NCI-H146 treated with DMSO at 0.1 percent for 48 hours (cell line): ENCODE measurements at regions not wholly inside any gene's neighbourhood (a gene's known extent, or its start where the extent isn't known, plus 50 kb on each side); places are given as distances from the start of the nearest gene placed in this dataset.
"Not testable (repeated sequence)": the region's sequence is repeated elsewhere in the genome, so short reads cannot be mapped to it uniquely, and the experiment has no call there.

Experiments
- DNase-seq: peaks from one replicate; lab custom pipeline; 2025; ENCODE audit not compliant: unreplicated experiment; lab: John Stamatoyannopoulos, UW

DNA sequence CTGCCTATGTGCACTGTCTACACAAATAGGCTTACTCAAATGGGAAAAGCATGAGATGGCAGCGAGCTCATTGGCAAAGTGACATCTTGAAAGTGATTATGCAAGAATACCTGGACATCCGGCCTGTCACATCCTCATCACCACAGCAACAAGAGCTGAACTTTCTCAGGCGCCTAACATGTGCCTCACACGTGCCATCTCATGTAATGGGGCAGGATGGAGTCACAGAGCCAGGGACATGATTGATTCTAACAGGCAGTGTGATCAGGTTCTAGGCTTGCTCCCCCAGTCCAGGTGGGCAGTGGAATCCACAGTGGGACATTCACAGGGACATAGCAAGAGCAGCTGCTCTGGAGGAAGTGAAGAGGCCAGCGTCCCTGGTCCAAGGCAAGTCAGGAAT is 192.3 kb upstream of the SSTR4 start:
- DNase-seq: no peak

DNA sequence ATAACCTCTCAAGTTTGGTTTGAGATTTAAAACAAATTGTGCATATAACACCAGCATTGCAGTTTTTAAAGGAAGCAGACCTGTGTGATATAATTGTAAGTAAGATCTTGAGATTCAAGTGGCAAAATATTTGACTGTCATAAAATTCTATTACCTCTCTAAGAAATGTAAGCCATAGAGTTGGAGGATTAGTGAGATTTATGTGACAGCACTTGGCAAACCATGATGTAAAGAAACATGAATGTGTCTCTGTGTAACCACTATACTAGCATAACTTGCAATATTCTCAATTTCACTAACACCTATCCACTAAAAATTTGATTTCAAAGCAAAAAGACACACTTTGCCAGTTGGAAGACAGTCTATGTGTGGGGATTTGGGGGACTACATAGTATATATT is 190.2 kb upstream of the SSTR4 start:
- no peak for DNase-seq

DNA sequence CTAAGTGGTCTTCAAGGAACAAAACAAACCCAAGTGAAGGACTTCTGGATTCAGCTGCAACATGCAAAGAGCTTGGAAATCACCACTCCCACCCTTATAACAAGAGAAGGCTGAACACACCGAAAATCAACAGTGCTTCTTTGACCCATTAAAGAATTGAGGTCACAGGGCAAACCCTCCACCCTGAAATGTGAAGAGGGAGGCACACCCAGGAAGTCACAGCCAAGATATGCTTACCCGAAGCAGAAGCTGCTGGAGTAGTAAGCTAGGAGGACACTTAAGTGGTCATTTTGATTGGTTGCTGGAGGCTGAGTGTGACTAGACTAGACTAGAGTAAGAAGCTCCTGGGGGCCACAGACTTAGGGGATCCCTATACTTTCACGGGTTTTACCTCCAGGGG is 188.2 kb upstream of the SSTR4 start:
- DNase-seq: no peak

DNA sequence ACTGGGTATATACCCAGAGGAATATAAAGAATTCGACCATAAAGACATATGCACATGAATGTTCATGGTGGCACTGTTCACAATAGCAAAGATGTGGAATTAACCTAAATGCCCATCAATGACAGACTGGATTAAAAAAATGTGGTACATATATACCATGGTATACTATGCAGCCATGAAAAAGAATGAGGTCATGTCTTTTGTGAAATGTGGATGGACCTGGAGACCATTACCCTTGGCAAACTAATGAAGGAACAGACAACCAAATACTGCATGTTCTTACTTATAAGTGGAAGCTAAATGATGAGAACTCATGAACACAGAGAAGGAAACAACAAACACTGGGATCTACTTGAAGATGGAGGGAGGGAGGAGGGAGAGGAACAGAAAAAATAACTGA is 186.7 kb upstream of the SSTR4 start:
- DNase-seq: no peak

DNA sequence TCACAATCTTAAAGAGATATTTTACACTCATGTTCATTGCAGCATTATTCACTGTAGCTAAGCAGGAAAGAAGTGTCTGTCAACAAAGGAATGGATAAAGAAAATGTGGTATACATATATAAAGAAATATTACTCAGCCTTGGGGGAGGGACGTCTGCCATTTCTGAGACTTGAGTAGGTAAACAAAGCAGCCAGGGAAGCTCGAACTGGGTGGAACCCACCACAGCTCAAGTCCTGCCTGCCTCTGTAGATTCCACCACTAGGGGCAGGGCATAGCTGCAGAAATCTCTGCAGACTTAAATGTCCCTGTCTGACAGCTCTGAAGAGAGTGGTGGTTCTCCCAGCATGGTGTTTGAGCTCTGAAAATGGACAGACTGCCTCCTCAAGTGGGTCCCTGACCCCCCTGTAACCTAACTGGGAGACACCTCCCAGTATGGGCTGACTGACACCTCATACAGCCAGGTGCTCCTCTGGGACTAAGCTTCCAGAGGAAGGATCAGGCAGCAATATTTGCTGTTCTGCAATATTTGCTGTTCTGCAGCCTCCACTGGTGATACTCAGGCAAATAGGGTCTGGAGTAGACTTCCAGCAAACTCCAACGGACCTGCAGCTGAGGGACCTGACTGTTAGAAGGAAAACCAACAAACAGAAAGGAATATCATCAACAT is 183.3 kb upstream of the SSTR4 start:
- DNase-seq: not testable (repeated sequence)

DNA sequence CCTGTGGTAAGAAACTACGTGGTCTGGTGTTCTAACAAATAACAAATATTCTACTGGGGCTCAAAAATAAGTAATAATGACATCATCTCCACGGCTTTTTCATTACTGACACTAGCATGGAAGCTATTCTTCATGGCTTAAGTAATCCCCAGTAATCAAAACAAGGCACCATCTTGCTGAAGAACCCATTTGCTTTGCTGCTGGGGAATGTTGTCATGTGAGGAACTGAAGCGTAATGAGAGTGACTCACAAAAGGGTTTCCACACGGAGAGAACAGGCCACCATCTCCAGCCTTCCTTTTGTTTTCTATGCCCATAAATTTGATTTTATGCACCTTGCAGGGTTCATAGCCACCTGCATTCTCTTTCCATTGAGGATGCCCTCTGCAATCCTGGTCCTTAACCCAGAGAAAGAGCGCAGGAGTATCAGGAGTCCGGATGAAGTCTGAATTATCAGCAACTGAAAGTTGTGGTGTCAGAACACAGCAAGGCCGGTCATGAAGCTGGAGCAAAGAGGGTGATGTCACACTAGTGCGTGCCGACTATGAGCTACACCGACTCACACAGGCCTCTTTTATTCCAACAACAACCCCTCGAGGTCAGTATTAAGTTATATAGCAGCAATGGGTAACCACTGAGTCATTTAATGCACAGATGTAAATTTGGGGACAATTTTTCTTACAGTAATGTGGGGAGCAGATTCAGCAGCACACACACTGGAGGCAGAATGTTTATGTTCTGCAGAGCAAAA is 173.7 kb upstream of the SSTR4 start:
- no peak for DNase-seq

DNA sequence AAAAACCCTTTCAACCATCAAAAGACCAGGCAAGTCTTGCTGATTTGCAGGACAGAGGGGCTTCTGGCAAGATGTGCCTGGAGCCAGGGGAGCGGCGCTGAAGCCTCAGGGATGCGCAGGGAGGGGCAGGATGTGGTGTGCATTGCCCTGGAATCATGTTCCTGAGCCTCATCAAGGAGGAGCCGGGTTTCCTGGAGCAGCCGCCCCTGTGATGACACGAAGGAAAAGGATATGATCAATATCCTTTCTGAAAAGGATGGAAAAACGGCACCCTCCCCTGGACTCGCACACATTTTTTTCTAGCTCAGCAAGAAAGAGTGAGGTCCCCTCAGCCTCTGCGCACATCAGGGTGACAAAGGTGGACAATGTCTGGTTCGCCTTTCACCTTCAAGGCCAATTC is 173.1 kb upstream of the SSTR4 start:
- DNase-seq: no peak

DNA sequence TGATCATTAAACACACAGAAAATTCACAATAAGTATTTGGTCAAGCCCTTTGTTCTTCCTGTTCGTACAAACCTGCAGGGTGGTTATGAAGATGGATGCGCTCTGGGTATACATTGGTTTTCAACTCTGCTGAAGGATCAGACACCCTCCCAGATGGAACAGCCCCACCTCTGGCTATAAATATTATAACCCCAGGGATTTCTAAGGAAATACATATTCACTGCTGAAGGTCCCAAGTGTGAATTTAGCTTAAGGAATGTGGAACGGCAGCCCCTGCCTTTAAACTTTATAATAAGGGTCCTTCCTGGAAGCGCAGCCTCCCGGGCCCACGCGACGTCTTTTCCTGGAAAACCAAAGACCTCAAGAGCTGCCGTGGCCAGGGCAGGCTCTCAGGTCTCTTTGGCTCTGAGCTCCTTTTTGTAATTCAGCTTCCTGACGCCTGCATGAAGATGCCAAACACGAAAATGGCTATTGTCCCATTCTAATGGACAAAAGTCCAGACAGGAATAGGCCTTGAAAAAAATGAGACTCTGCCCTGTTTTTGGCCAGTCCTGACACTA is 172.4 kb upstream of the SSTR4 start:
- no peak for DNase-seq

DNA sequence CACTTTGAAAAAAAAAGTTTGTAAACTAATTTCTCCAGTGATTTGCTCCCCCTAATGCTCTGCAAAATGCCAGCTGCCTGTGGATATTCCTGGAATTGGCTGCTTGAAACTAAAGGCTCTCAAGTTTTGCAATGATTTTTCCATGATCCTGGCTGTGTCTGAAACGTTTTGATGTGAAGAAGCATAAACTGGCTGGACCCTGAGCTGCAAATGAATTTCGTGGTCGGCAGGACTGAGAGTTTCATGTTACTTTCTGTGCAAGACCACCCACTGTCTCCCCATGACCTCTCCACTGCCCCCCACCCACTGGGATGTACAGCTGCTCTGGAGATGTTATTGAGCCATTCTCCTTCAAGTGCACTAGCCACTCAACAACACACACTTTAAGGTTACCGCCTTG is 171.3 kb upstream of the SSTR4 start:
- DNase-seq: no peak

DNA sequence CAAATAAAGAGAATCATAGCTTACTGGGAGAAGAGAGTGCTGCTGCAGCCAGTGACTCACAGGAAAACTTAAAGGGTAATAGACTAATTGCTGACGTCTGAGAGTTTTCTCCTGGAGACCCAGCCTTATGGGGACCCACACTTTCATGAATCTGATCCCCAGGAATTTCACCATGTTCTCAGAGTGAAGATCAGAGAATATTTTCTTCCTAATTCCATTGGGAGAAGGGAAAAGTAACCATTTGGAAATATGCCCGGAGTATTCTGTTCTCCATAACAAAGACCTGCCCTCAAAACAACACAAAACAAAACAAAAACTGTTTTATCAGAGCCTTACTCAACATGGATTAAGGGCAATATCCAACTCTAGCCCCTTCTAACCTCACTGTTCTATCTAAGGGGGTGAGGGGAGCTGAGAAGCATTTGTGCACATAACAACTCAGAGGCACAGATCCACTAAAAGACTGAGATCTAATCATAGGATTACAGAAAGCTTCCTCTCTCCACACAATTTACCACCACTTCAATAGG is 168.2 kb upstream of the SSTR4 start:
- no peak for DNase-seq

DNA sequence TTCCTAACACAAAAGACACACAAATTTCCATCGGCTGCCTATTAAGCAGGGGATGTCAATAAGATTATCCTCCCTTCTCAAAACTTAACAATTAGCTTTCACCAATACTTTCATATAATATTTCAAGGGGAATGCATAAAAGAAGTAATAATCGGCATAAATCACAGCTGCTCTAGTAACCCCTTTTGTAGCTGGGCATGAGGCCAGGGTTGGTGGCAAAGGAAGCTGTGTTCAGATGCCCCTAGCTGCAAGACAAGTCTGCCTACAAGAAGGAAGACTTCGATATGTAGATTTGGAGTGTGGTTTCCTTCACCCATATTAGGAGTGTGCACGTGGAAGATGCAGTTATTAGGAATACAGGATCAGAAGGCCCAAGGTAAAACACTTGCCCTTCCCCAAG is 156.9 kb upstream of the SSTR4 start:
- DNase-seq: no peak

DNA sequence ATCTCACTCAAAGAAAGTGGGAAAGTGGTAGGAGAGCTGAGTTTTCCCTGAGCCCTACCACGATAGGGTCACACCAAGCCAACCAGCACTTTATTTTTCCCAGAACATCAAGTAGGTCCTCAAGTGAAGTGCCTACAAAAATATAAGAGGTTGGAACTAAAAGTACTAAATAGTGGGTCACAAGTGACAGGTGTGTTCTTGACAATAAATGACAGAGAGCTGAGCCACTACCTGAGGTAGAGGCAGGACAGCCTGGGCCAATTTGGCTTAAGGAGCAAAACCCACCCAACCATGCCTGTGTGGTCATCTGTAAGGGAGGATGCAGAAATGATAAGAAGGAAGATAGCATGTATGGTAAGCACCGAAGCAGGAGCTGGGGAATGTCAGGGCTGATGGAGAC is 154.8 kb upstream of the SSTR4 start:
- DNase-seq: no peak

DNA sequence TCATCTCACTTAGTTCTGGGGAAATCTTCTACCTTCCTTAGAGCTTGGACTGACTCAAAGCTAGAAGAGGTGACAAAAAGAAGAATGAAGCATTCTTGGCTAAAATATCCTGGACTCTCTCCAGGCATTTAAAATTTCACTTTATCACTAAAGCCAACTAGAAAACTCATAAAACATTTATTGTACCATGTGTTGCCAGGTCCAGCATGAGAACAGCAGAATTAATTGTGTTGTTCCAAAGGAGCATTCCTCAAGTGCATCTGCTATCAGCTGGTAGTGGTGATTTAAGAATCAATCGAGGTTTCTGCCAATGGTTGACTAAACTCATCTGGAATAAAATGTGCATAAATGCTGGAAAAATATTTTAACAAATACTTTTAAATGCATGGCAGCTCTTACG is 147.3 kb upstream of the SSTR4 start:
- no peak for DNase-seq

DNA sequence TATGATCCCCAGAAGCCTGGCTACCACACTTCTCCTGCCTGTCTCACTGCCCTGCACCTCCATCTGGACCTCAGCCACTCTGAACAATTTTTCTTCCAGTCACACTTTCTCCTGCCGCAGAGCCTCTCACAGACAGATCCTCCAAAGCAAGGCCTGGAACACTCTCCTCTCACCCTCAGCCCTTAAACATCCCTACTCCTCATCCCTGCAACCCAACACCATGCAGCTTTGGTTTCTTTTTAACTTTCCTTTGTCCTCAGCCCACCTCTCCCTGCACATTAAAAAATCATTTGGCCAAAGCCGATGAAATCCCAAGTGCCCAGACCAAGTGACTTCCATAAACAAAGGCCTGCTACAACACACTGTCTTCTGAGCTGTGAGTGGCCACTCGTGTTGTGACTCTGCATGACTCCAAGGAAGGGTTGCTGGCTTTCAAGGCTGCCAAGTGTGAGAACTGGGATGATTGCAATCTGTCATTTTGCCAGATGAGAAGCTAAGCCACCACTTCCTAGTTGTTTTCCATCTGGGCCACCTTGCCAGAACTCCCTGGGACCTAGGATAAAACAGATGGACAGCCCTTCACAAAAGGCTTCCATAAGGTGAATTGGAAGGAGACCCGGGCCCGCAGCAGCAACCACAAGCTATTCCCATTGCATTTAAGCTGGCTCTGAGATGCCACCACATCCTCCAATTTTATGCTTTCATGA is 144.4 kb upstream of the SSTR4 start:
- DNase-seq: no peak

DNA sequence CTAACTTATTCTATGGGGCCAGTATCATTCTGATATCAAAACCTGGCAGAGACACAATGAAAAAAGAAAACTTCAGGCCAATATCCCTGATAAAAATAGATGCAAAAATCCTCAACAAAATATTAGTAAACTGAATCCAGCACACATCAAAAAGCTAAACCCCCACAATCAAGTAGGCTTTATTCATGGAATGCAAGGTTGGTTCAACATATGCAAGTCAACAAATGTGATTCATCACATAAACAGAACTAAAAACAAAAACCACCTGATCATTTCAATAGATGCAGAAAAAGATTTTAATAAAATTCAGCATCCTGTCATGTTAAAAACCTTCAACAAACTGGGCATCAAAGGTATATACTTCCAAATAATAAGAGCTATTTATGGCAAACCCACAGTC is 133.9 kb upstream of the SSTR4 start:
- DNase-seq: no peak

DNA sequence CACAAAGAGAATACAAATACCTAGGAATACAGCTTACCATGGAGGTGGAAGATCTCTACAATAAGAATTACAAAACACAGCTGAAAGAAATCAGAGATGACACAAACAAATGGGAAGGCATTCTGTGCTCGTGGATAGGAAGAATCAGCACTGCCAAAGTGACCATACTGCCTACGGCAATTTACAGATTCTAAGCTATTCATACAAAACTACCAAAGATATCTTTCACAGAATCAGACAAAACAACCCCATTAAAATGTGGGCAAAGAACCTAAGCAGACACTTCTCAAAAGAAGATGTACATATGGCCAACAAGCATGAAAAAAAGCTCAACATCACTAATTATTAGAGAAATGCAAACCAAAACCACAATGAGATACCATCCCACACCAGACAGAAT is 133.2 kb upstream of the SSTR4 start:
- no peak for DNase-seq

DNA sequence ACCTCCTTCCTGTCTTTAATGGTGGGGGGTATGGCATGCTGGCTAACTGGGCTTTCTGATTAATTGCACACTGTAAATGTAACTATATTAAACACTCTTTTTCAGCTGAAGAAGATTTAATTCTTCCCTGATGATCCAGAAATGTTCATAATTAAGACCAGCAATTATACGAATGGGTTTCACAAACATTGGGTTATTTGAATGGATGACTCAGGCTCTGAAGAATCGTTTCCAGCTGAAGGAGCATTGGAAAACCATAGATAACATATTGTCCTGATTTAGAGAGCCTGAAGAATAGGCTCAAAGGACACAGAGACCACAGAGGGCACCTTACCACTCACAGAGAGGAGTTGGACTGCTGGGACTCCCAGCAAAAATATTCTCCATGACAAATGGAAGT is 130.7 kb upstream of the SSTR4 start:
- no peak for DNase-seq

DNA sequence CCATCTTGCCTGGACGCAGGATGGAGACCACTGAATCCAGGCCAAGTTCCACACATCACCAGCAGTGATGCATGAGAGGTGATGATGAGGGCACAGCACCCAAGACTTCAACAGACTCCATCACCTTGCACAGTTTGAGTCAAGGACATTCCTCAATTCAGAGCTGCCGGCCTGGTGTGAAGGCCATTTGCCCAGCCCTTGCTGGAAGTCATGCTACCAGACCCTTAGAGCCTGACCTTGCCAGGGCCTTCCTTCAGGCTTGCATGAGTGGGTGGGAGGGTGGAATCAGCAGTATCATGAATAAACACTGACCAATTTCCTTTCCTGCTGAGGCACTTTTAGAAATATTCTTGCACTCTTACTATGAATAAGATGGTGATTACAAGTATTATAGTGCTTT is 130.2 kb upstream of the SSTR4 start:
- no peak for DNase-seq

DNA sequence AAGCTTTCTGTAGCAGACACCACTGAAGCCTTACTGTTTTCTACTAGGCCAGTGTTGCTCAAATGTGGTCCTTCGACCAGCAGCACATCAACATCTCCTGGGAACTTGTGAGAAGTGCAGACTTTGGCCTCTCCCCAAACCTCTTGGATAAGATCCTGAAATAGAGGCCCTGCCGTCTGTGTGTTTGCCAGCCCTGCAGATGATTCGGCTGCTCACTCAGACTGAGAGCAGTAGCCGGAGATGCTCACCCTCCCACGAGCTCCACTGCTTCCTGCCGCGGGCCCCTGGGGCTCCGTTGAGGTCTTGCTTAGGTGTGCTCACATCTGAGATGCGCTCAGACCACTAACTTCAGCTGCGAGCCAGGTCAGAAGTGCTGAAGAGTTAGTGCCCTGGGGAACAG is 129.5 kb upstream of the SSTR4 start:
- DNase-seq: no peak

DNA sequence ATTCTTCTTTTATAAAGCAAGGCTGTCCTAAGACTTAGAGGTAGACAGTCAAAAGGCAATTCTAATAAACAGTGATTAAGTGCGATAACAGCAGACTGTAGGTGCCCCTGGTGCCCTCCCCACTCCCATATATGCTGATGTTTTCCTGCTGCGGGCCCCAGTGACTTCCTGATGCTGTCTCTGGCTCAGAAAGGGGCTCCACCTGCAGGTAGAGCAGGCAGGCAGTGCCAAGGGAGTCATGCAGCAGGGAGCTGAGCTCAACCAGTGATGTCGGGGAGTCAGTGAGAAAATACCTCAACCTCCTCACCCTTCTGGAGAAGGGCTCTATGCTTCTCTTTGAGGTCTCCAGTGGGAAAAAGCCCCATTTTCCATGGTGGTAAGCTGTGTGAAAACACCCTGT is 126.7 kb upstream of the SSTR4 start:
- no peak for DNase-seq

DNA sequence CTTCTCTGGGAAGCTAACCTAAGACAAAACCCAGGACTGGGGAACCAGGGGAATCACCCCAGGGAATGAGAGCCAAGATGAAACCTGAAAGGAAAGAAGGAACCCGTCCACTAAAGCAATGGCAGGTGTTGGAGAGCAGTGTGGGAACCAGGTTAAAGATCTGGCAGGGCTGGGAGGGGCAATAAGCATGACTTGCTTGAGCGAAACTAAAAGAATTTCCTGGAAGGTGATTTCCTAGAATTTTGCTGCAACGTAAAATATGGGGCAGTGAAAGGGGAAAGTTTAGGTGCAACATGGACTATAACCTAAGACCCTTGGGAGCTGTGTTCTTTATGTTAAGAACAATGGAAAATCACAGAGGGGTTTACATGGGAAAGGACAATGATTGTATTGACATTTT is 126.2 kb upstream of the SSTR4 start:
- DNase-seq: no peak

DNA sequence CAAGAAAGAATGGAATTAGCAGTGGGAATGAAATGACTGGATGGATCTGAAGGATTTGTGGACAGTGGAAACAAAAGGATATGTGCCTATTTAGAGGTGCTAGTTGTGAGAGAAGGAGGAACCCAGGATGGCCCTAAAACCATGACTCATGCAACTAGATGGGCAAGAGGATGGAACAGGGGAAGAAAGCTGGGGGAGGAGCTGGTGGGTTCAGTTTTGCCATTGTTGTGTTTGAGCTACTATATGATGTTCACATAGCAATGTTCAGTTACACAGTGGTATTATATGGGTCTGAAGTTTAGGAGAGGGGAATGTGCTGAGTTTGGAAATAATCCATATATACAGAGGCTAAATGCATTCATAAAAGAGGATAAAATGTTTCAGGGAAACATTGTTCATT is 125.7 kb upstream of the SSTR4 start:
- DNase-seq: no peak
